ENCODE measurements at regions not wholly inside any gene's neighbourhood (a gene's known extent, or its start where the extent isn't known, plus 50 kb on each side); places are given as distances from the start of the nearest gene placed in this dataset.

DNA sequence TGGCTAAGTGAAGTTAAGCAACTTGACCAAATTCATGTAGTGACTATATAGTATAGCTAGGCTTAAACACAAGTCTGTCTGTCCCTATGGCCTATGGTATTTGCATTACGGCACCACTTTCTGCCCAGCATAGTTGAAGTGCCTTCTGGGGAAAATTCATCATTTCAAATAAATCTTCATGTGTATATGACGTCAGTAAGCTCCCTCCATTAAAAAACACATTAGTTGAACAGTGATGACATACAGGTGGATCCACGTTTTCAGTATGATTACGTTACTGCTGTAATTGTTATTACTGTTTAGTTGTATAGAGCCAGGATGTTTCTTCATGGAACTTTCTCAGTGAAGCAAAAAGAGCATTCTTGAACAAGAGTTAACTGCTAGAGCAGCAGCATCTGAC, 96.2 kb downstream of the TENT5A start:
- no peak overlapping the region for H3K27ac ChIP-seq (ENCODE audit: low read depth, low read length)
- no peak overlapping the region for H3K4me3 ChIP-seq (ENCODE audit: low read length)
- no peak overlapping the region for H3K9ac ChIP-seq (ENCODE audit: low read depth, low read length)
- H3K4me1 ChIP-seq (ENCODE audit: insufficient read depth, low read length): no peaks in the 10 kb centered on the region
- WGBS: 91% methylated on average over 4 of the region's 4 CpGs
- H3K27me3 ChIP-seq (ENCODE audit: insufficient read depth, low read length): no peaks in the 10 kb centered on the region
- no peaks in the 10 kb centered on the region for H3K9me3 ChIP-seq (ENCODE audit: insufficient read depth, low read depth, low read length)
- H3K36me3 ChIP-seq (ENCODE audit: insufficient read depth, low read length): no peaks in the 10 kb centered on the region

DNA sequence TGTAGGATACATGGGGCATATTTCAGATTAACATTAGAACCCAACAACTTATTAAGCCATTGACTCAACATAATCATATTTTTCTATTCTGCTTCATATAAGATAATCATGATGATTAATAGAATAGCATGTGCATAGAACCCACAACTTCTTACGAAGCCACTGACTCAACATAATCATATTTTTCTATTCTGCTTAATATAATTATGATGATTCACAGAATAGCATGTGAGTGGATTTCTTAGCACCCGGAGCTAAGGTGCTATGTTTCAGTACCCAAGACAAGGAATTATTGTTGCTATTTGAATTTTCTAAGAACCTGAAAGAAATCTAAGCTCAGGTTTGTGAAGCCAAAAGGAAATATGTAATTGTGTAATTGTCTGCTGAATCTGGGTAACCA, 96.8 kb downstream of the TENT5A start:
- no peak overlapping the region for H3K9ac ChIP-seq (ENCODE audit: low read depth, low read length)
- no peak overlapping the region for H3K4me3 ChIP-seq (ENCODE audit: low read length)
- H3K4me1 ChIP-seq (ENCODE audit: insufficient read depth, low read length): no peaks in the 10 kb centered on the region
- no peaks in the 10 kb centered on the region for H3K9me3 ChIP-seq (ENCODE audit: insufficient read depth, low read depth, low read length)
- WGBS: 100% methylated on average over 1 of the region's 2 CpGs
- no peaks in the 10 kb centered on the region for H3K36me3 ChIP-seq (ENCODE audit: insufficient read depth, low read length)
- no peak overlapping the region for H3K27ac ChIP-seq (ENCODE audit: low read depth, low read length)
- H3K27me3 ChIP-seq (ENCODE audit: insufficient read depth, low read length): no peaks in the 10 kb centered on the region

DNA sequence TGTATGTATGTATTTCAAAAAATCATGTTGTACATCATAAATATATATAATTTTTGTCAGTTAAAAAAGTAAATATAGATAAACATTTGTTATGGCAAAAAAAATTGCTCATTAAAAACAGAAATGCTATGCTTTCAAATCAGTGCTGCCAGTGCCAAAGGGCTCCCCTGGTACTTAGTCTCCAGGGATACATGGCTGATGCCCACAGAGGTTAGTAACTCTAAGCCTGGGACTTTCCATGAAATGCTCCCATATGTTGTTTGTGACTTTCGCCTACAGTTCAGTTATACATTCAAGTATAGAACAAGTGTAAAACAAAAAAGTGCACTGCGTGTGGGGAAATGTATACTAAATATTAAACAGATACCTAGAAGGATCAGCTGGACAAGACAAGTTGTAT, 104.0 kb downstream of the TENT5A start:
- Histone ChIP-seq H3K9ac (ENCODE audit: low read depth, low read length) (no peak overlapping the region), H3K27ac (ENCODE audit: low read depth, low read length) (no peak overlapping the region), H3K4me3 (ENCODE audit: low read length) (no peak overlapping the region), H3K9me3 (ENCODE audit: insufficient read depth, low read depth, low read length) (no peaks in the 10 kb centered on the region), H3K4me1 (ENCODE audit: insufficient read depth, low read length) (no peaks in the 10 kb centered on the region), H3K36me3 (ENCODE audit: insufficient read depth, low read length) (no peaks in the 10 kb centered on the region), H3K27me3 (ENCODE audit: insufficient read depth, low read length) (no peaks in the 10 kb centered on the region)
- WGBS: 100% methylated on average over 1 of the region's 2 CpGs

DNA sequence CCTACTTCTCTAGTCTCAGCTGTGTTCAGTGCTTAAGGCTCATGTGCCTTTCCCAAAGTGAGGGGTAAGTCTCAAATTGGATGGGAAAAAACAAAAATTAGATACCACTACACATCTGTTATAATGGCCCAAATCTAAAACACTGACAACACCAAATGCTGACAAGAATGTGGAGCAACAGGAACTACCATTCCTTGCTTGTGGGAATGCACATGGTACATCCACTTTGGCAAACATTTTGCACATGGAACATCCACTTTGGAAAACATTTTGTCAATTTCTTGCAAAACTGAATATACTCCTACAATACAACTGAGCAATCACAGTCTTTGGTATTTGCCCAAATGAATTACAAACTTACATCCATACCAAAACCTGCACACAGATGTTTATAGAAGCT, 109.3 kb downstream of the TENT5A start:
- no peaks in the 10 kb centered on the region for H3K27me3 ChIP-seq (ENCODE audit: insufficient read depth, low read length)
- H3K27ac ChIP-seq (ENCODE audit: low read depth, low read length): no peak overlapping the region
- no peak overlapping the region for H3K9ac ChIP-seq (ENCODE audit: low read depth, low read length)
- H3K9me3 ChIP-seq (ENCODE audit: insufficient read depth, low read depth, low read length): no peaks in the 10 kb centered on the region
- H3K4me1 ChIP-seq (ENCODE audit: insufficient read depth, low read length): no peaks in the 10 kb centered on the region
- no peak overlapping the region for H3K4me3 ChIP-seq (ENCODE audit: low read length)
- H3K36me3 ChIP-seq (ENCODE audit: insufficient read depth, low read length): no peaks in the 10 kb centered on the region

DNA sequence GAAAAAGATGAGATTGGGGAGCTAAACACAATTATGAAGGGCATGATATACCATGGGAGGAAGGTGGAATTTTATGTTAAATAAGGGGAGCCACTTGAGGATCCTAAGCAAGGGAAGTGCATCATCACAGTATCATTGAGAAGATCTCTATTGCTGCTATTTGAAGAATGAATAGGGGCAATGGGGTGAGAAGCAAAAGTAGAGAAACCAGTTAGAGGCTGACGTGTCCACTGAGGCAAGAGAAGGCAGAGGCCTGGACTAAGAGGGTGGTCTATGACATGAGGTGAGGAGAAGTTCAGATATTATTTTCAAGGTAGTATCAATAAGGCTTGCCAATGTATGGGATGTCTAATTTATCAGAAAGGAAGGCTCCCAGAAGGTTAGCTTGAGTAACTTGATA, 111.6 kb downstream of the TENT5A start:
- no peak overlapping the region for H3K9ac ChIP-seq (ENCODE audit: low read depth, low read length)
- H3K9me3 ChIP-seq (ENCODE audit: insufficient read depth, low read depth, low read length): no peaks in the 10 kb centered on the region
- no peaks in the 10 kb centered on the region for H3K27me3 ChIP-seq (ENCODE audit: insufficient read depth, low read length)
- H3K4me1 ChIP-seq (ENCODE audit: insufficient read depth, low read length): no peaks in the 10 kb centered on the region
- H3K4me3 ChIP-seq (ENCODE audit: low read length): no peak overlapping the region
- H3K27ac ChIP-seq (ENCODE audit: low read depth, low read length): no peak overlapping the region
- no peaks in the 10 kb centered on the region for H3K36me3 ChIP-seq (ENCODE audit: insufficient read depth, low read length)
- 98% methylated on average over 1 of the region's 1 CpG for WGBS

DNA sequence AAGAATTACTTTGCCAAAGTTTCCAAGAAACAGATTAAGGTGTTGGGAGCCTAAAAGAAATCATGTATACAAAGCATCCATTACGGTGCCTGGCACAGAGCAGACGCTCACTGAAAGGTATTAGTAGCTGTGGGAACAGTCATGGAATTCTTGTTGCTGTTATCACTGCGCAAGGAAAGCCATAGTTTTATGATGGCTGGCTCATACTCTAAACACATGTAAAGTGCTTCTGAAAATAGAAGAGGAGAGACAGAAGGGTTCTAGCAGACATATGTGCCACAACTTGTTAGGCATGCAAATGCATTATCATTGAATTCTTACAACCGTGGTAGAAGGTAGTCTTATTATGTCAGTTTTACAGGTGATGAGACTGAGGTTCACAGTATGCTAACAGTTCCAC, 112.4 kb downstream of the TENT5A start:
- WGBS: 96% methylated on average over 4 of the region's 4 CpGs
- no peak overlapping the region for H3K27ac ChIP-seq (ENCODE audit: low read depth, low read length)
- no peaks in the 10 kb centered on the region for H3K4me1 ChIP-seq (ENCODE audit: insufficient read depth, low read length)
- no peaks in the 10 kb centered on the region for H3K27me3 ChIP-seq (ENCODE audit: insufficient read depth, low read length)
- H3K9ac ChIP-seq (ENCODE audit: low read depth, low read length): no peak overlapping the region
- H3K9me3 ChIP-seq (ENCODE audit: insufficient read depth, low read depth, low read length): no peaks in the 10 kb centered on the region
- H3K4me3 ChIP-seq (ENCODE audit: low read length): no peak overlapping the region
- no peaks in the 10 kb centered on the region for H3K36me3 ChIP-seq (ENCODE audit: insufficient read depth, low read length)

DNA sequence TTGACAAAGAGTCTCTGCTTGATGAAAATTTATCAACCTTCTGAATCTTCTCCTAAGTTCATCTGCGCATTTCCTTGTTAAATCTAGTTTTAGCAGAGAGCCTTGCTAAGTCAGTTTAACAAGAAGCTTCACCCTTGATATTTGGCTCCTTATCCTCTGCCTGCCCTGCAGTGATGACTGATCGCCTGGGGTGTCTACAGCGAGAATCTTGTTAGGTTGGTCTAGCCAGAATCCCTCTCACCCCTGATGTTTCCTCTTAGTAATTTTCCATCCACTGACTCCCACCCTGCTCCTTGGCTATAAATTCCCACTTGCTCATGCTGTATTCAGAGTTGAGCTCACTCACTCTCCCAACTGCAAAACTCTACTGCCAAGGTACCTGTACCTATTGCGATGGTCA, 114.1 kb downstream of the TENT5A start:
- Histone ChIP-seq H3K27me3 (ENCODE audit: insufficient read depth, low read length) (no peaks in the 10 kb centered on the region), H3K9me3 (ENCODE audit: insufficient read depth, low read depth, low read length) (no peaks in the 10 kb centered on the region), H3K27ac (ENCODE audit: low read depth, low read length) (no peak overlapping the region), H3K4me1 (ENCODE audit: insufficient read depth, low read length) (no peaks in the 10 kb centered on the region), H3K36me3 (ENCODE audit: insufficient read depth, low read length) (no peaks in the 10 kb centered on the region), H3K9ac (ENCODE audit: low read depth, low read length) (no peak overlapping the region), H3K4me3 (ENCODE audit: low read length) (no peak overlapping the region)
- WGBS: 93% methylated on average over 4 of the region's 4 CpGs

DNA sequence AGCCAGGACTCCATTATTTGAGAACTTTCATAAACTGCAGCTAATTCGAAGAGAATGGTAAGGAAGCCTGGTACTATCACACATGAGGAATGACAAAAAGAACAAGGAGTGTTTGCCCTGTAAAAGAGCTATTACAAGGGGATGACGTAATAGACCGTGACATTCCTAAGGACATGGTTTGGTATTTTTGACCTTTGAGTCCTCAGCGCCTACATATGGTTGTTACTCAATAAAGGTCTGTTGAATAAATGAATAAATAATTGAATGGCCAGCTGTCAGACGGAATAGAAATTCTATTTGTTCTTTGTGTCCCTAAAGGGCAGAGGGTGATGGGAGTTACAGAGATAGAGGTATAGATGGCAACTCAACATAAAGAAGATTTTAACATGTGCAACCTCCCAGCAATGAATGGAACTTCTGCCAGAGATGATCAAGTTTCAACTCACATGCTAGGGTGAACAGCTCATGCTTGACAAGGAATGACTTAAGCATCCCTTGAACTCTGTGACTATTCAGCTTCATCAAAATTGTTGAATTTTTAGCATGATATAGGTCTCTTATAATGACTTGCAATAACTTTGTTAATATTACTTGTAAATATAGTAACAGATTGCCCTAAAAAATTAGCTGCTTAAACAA, 115.4 kb downstream of the TENT5A start:
- no peaks in the 10 kb centered on the region for H3K4me1 ChIP-seq (ENCODE audit: insufficient read depth, low read length)
- H3K9me3 ChIP-seq (ENCODE audit: insufficient read depth, low read depth, low read length): peaks cover 3% of the 10 kb centered on the region; the same call in 1 of the 2 replicates
- H3K36me3 ChIP-seq (ENCODE audit: insufficient read depth, low read length): no peaks in the 10 kb centered on the region
- H3K4me3 ChIP-seq (ENCODE audit: low read length): no peak overlapping the region
- H3K27ac ChIP-seq (ENCODE audit: low read depth, low read length): no peak overlapping the region
- H3K9ac ChIP-seq (ENCODE audit: low read depth, low read length): no peak overlapping the region
- 95% methylated on average over 5 of the region's 5 CpGs for WGBS
- H3K27me3 ChIP-seq (ENCODE audit: insufficient read depth, low read length): no peaks in the 10 kb centered on the region

DNA sequence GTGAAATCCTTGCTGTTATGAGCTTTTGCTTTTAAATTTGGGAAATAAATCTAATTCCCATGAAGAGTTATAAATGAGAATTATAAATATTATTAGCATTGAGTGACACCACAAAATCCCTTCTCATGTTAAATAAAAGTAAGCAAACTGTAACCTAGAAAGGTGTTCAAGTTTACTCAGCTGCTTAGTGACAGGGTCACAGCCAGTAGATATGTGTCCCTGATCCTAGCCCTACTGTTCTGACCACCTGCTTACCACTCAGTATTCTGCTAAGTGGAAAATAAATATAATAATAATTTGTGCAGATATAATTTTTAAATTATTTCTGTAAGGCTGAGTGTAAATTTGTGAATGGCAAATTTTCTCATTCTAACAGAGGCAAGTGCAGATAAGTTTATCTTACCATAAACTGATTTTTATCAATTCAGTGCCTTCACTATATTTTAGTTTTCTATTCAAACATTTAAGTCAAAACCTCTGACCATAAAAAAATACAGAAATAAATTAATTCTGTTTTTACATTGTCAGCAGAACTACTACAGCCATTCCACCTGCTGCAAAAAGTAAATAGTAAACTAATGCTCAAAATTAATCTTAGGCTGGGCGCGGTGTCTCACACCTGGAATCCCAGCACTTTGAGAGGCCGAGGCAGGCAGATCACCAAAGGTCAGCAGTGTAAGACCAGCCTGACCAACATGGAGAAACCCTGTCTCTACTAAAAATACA, 118.2 kb downstream of the TENT5A start:
- Histone ChIP-seq H3K9me3 (ENCODE audit: insufficient read depth, low read depth, low read length) (peaks cover 30% of the 10 kb centered on the region), H3K27me3 (ENCODE audit: insufficient read depth, low read length) (no peaks in the 10 kb centered on the region), H3K4me3 (ENCODE audit: low read length) (no peak overlapping the region), H3K27ac (ENCODE audit: low read depth, low read length) (no peak overlapping the region), H3K36me3 (ENCODE audit: insufficient read depth, low read length) (no peaks in the 10 kb centered on the region), H3K9ac (ENCODE audit: low read depth, low read length) (no peak overlapping the region), H3K4me1 (ENCODE audit: insufficient read depth, low read length) (no peaks in the 10 kb centered on the region)
- WGBS: 94% methylated on average over 3 of the region's 3 CpGs

DNA sequence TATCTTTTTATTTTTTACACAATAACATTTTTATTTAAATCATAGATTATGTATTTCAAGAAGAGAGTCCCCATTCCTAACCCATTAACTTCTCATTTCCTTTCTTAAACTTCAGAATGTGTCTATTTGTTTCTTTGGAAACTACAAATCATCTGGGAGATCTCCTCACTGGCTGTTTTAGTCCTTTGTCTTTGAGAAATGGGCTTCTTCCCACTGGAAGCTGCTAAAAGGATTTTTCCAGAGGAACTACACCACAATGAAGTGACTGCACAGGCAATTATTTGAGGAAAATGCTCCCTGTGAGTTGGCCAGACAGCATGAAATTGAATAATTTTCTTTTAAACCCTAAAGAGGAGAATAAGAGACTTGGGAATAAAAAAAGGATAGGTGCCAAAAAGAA, 119.1 kb downstream of the TENT5A start:
- H3K4me3 ChIP-seq (ENCODE audit: low read length): no peak overlapping the region
- no peaks in the 10 kb centered on the region for H3K36me3 ChIP-seq (ENCODE audit: insufficient read depth, low read length)
- peaks cover 35% of the 10 kb centered on the region for H3K9me3 ChIP-seq (ENCODE audit: insufficient read depth, low read depth, low read length)
- H3K27ac ChIP-seq (ENCODE audit: low read depth, low read length): no peak overlapping the region
- H3K4me1 ChIP-seq (ENCODE audit: insufficient read depth, low read length): no peaks in the 10 kb centered on the region
- no peaks in the 10 kb centered on the region for H3K27me3 ChIP-seq (ENCODE audit: insufficient read depth, low read length)
- H3K9ac ChIP-seq (ENCODE audit: low read depth, low read length): no peak overlapping the region

DNA sequence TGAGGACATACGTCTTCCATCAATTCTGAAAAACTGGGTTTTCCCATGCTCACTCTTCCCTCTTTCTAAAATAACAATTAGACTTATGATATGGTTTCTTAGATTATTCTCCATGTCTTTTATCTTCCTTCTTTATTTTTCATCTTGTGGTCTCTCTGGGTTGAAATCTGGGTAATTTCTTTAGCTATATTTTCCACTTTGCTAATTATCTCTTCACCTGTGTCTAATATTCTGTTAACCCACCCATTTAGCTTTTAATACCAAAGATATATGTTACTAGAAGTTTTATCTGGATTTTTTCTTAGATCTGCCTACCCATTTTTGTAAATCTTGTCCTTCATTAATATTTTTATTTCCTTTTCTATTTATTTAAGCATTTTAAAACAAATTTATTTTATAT, 121.8 kb downstream of the TENT5A start:
- no peaks in the 10 kb centered on the region for H3K27me3 ChIP-seq (ENCODE audit: insufficient read depth, low read length)
- H3K36me3 ChIP-seq (ENCODE audit: insufficient read depth, low read length): no peaks in the 10 kb centered on the region
- peaks cover 35% of the 10 kb centered on the region for H3K9me3 ChIP-seq (ENCODE audit: insufficient read depth, low read depth, low read length)
- H3K4me3 ChIP-seq (ENCODE audit: low read length): no peak overlapping the region
- H3K9ac ChIP-seq (ENCODE audit: low read depth, low read length): no peak overlapping the region
- no peaks in the 10 kb centered on the region for H3K4me1 ChIP-seq (ENCODE audit: insufficient read depth, low read length)
- no peak overlapping the region for H3K27ac ChIP-seq (ENCODE audit: low read depth, low read length)
- 96% methylated on average over 1 of the region's 1 CpG for whole genome bisulfite sequencing

DNA sequence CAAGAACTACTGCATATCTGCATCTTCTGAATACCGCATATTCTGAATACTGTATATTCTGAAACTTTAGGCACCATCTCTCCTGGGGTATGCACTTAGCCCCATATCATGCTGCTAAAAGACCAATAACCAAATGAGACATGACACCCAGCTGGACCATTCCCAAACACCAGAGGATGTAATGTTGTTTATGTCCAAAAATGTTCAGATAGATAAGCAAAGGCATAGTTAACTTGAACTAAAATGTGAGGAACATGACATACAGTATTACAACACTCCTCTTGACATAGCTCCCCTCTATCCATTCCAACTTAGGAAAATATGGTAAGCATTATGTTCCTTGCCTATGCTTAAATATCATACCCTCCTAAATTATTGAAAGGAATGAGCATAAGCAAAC, 127.3 kb downstream of the TENT5A start:
- WGBS: 100% methylated on average over 1 of the region's 1 CpG
- Histone ChIP-seq H3K36me3 (ENCODE audit: insufficient read depth, low read length) (no peaks in the 10 kb centered on the region), H3K9me3 (ENCODE audit: insufficient read depth, low read depth, low read length) (peaks cover 14% of the 10 kb centered on the region), H3K27me3 (ENCODE audit: insufficient read depth, low read length) (no peaks in the 10 kb centered on the region), H3K4me1 (ENCODE audit: insufficient read depth, low read length) (no peaks in the 10 kb centered on the region; the same call in 1 of the 2 replicates), H3K9ac (ENCODE audit: low read depth, low read length) (no peak overlapping the region), H3K27ac (ENCODE audit: low read depth, low read length) (no peak overlapping the region), H3K4me3 (ENCODE audit: low read length) (no peak overlapping the region)
